NAMALWA (cell line): ENCODE measurements at regions not wholly inside any gene's neighbourhood (a gene's known extent, or its start where the extent isn't known, plus 50 kb on each side); places are given as distances from the start of the nearest gene placed in this dataset.
"Not testable (repeated sequence)": the region's sequence is repeated elsewhere in the genome, so short reads cannot be mapped to it uniquely, and the experiment has no call there.

Experiments used
- DNase-seq: peaks from one replicate; pipeline ENCODE4 v3.0.0-alpha.2; 2015; ENCODE audit warnings: low spot score

- DNase-seq: no peak
Observed at GRCh38 chr13:56718791-56719190, 421.9 kb upstream of the PRR20A start.

DNA sequence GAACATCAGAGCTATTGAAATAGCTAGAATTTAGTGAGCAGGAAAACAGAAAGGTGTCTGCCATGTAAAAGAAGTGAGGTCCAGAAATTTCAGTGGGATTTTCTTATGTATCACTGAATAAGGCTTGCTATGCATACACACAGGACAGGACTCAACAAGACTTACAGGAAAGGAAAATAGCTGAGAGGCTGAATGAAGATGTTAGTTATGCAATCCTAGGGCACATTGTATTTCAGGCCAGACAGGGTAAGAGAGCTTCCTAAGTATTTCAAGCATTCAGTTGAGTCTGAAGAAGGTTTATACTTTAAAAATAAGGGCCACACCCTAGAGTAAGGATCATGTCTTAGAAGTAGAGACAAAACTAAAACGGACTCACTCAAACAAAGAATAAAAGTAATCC, 419.9 kb upstream of the PRR20A start:
- DNase-seq: no peak

GRCh38 chr13:56735537-56735942, 405.2 kb upstream of the PRR20A start:
- no peak for DNase-seq

DNA sequence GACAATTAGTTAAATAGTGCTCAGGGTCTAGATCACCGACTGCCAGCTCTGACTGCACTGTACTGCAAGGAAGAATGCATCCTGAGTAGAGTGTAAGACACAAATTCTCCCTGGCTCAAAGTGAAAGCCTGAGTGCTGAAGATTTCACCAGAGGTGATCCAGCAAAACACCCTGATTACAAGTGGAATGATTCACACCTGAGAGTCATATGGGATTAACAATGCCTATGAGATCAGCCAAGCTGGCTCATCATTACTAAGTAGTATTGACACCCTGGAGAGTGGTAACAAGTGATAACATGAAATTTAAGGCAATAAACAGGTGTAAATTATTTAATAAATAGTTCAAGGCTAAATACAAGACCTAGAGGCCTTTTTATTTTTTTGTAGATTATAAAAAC, 403.8 kb upstream of the PRR20A start:
- no peak for DNase-seq

- DNase-seq: no peak
Observed at GRCh38 chr13:56752636-56753035, 388.1 kb upstream of the PRR20A start.

- peak; percentile 5 for DNase-seq
Observed at GRCh38 chr13:56755181-56755935, 385.4 kb upstream of the PRR20A start.

GRCh38 chr13:56763333-56763732, 377.4 kb upstream of the PRR20A start:
- DNase-seq: not testable (repeated sequence)

DNA sequence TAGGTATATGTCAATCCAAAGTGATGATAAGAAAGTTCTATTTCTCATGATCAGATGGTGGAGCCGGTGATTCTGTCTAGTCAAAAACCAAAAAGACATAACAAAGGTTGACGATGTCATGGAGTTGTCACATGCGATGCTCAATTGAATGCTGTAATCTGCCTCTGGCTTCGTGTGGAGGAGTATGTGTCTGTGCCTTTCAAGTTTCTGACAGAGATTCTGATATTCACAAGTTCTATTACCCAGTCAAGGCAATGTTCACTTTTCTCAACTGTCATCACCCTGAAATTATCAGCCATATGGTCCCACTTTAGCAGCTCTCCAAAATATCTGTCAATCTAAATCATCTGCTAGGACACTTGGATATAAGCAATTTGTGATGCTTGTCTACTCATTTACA, 367.6 kb upstream of the PRR20A start:
- DNase-seq: no peak

GRCh38 chr13:56789527-56789926, 351.2 kb upstream of the PRR20A start:
- DNase-seq: no peak

DNA sequence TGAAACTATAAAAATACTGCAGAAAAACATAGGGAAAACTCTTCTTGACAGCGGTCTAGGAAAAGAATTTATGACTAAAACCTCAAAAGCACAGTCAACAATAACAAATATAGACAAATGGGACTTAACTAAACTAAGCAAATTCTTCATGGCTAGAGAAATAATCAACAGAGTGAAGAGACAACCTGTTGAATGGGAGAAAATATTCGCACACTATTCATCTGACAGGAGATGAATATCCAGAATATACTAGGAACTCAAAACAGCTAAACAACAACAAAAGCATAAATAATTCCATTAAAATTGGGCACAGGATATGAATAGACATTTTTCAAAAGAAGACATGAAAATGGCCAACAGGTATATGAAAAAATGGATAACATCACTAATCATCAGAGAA, 303.6 kb upstream of the PRR20A start:
- no peak for DNase-seq

DNA sequence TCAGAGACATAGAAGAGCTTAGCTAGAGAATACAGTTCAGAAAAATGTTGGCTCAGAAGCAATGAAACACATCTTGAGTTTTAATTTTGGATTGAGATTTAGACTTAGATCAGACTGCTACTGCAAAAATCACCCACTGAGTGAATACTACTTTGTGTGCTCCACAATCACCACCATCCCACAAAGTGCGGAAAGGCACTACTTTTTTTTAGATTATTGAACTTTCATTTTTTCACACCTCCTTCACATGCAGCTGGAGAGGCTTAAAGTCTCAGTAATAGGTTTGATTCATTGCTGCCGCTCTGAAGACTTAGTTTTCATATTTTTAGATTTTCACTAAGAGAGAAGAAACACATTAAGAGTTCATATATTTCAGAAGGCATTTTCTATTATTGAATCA, 289.9 kb upstream of the PRR20A start:
- no peak for DNase-seq

DNA sequence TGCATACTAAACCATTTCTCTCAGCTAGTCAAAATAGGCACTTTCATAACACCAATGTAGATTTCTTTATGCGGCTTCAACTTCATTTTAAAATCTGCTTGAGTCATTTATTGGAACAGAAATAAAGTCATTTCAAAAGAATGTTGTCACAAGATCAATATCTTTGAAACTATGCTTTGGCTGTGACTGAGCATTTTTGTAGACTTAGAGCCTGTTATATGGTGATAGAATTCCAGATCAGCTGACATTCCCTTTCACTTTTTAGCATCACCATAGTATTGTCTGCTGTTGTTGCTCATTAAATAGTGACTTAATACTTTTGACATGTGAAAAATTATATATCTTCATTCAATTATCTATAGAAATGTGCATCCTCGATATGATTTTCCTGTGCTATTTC, 279.2 kb upstream of the PRR20A start:
- DNase-seq: no peak

- no peak for DNase-seq
Observed at GRCh38 chr13:56864451-56864850, 276.3 kb upstream of the PRR20A start.

DNA sequence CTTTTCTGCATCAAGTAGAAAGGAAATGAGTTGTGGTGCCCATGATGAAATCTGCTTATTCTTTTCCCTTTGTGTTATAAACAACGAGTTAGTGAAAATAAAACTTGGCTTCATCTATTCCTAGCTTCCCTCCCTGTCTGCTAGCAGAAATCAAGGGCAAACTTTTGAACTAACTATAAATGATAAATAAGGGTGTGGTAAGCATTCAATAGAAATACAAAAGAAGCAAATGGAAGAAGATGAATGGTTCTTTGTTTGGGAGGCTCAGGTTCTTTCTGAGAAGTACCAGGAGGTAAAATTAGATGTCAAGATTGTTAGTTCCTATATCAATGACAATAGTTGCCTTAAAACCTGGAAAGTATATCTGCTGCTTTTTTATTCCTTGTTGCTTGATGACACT, 275.3 kb upstream of the PRR20A start:
- no peak for DNase-seq

GRCh38 chr13:56869671-56870070, 271.0 kb upstream of the PRR20A start:
- no peak for DNase-seq

- no peak for DNase-seq
Observed at GRCh38 chr13:56886398-56886797, 254.3 kb upstream of the PRR20A start.

DNA sequence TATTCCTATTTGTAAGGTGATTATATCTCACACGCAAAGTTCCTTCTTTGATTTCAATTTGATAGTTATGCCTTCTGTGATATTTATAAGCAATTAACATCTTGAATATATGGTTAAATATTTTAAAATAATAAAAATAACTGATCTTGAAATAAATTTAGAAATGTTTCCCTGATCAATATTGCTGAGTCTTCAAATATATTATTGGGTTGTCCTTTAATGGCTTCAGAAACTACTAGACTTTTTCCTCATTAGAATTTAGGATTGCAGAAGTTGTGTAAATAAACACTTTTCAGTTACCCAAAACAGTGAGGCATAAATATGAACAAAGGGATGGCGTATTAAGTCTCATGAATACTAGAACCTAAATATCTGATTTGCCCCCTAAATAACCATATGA, 252.3 kb upstream of the PRR20A start:
- DNase-seq: no peak

DNA sequence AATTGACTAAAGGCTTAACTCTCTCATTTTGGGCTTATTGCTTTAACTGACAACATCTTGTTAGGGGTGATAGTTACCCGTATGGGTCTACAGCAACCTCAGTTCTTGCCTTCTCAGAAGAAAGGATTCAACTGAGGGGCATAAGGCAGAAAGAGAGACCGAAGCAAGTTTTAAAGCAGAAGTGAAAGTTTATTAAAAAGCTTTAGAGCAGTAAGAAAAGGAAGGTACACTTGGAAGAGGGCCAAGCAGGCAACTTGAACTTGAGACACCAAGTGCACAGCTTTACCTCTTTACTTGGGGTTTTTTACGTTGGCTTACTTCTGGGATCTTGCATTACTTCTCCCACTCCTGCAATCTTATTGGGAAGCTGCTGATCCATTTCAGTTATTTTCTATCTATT, 246.9 kb upstream of the PRR20A start:
- peak; percentile 27 for DNase-seq

DNA sequence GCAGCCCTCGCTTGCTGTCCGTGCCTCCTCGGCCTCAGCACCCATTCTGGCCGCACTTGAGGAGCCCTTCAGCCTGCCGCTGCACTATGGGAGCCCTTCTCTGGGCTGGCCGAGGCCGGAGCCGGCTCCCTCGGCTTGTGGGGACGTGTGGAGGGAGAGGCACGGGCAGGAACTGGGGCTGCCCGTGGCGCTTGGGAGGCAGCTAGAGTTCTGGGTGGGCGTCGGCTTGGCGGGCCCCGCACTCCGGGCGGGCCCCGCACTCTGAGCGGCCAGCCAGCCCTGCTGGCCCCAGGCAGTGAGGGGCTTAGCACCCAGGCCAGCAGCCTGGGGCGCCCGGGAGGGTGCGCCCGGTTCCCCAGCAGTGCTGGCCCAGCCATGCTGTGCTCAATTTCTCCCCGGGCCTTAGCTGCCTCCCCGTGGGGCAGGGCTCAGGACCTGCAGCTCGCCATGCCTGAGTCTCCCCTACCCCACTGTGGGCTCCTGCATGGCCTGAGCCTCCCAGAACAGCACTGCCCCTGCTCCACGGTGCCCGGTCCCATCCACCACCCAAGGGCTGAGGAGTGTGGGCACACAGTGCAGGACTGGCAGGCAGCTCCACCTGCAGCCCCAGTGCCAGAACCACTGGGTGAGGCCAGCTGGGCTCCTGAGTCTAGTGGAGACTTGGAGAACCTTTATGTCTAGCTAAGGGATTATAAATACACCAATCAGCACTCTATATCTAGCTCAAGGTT, 240.0 kb upstream of the PRR20A start:
- no peak for DNase-seq

- DNase-seq: no peak
Observed at GRCh38 chr13:56902276-56902675, 238.4 kb upstream of the PRR20A start.

- DNase-seq: no peak
Observed at GRCh38 chr13:56903710-56904282, 236.9 kb upstream of the PRR20A start.

GRCh38 chr13:56906909-56907308, 233.8 kb upstream of the PRR20A start:
- DNase-seq: no peak

GRCh38 chr13:56907766-56908165, 233.0 kb upstream of the PRR20A start:
- no peak for DNase-seq
